Stimulated activated CD4-positive, alpha-beta T cell treated with anti-CD3 and anti-CD28 coated beads, Interleukin-2, amount 100 ng/mL, for 4 hours (primary cell): ENCODE measurements at regions not wholly inside any gene's neighbourhood (a gene's known extent, or its start where the extent isn't known, plus 50 kb on each side); places are given as distances from the start of the nearest gene placed in this dataset.

Experiments used
- DNase-seq: peaks from one replicate; pipeline ENCODE4 v3.0.0-alpha.2; 2020; ENCODE audit warnings: low read depth

DNA sequence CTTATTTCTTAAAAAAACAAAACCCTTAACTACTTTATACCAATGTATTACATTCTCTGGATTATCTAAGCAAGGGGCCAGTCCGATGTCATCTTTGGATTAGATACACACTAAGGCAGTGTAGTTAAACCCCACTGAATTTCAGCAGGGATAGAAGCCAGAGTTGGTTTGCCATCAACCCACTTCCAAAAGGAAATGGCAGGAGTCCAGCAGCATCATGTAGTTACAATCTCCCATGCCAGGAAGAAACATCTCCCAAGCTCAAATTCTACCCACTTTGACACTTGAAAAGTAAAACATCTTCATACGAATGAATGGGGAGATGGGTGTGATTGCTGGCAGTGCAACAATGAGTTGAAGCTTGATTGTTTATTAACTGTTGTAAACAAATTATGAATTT is 203.5 kb upstream of the PLXNC1 start:
- DNase-seq = no peak

DNA sequence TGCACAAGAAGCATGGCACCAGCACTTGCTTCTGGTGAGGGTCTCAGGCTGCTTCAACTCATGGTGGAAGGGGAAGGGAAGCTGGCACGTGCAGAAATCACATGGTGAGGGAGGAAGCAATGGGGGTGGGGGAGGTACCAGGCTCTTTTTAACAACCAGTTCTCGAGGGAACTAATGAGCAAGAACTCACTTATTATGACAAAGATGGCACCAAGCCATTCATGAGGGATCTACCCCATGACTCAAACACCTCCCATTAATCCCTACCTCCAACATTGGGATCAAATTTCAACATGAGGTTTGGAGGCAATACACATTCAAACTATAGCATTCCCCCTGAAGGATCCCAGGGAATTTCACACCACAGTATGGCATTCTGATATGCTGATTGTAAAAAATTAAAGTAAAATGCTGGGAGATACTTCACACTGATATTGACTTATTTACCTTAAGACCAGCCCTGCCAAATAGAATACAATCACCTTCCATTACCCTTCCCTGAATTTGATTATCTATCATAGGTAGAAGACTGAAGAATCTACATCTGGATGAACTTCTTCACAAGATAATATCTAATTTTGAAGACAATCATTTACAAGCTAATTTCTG is 201.7 kb upstream of the PLXNC1 start:
- no peak for DNase-seq

DNA sequence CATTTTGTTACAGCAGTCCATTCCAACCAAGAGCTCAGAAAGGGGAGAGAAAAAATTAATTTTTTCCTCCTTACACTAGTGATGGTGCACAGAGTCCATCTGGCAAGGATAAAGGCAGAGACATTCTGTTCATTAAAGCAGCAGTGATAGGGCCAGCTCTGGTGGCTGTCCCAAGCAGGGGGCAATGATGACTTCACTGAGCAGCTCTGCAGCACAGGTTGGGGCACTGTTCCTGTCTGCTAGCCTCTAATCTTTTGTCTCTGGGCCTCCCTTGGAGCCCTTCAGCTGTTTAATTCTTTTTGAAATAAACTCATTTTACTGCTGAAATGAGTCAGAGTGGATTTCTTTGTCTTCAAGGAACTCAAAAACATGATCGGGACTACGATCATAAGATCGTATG is 200.9 kb upstream of the PLXNC1 start:
- no peak for DNase-seq

DNA sequence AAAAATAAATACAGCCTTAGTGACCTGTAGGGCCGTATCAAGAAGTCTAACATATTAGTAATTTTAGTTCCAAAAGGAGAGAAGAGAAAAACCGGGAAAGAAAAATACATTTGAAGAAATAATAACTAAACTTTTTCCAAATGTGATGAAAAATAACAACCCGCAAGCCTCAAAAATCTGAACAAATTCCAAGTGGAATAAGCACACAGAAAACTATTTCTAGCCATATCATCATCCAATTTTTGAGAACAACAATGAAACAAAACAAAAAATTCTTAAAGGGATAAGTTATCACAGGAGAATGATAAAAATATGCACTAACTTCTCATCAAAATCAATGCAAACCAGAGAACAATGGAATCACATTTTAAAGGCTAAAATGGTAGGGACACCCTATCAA is 198.1 kb upstream of the PLXNC1 start:
- DNase-seq = no peak

DNA sequence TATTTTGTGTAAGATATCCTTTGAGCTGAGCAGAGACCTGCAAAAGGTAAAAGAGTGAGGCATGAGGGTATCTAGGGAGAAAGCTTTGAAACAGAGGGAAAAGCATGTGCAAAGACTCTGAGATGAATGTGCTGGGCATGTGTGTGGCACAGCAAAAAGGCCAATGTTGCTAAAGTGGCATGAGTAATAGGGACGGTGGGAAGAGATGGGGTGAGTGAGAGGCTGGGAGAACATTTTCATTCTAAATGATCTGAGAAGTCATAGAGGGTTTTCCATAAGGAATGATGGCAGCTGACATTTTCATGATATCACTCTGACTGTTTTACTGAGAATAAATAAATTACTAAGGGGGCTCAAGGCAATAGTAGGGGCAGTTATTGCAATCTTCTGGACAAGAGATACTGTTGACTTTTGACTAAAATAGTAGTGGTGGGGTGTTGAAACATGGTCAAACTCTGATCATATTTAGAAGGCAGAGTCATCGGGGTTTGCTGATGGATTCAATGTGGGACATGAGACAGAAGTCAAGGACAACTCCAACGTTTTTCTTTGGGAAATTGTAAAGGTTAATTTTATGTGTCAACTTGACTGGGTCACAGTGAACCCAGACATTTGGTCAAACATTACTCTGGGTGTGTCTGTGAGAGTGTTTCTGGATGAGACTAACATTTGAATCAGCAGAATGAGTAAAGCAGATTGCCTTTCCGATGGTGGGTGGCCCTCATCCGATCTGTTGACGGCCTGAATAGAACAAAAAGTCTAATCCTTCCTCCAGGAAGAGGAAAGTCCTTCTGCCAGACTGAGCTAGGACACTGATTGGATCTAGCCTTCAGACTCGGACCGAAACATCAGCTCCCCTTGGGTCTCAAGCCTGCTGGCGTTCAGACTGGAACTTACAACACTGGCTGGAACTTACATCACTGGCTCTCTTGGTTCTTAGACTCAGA is 193.9 kb upstream of the PLXNC1 start:
- no peak for DNase-seq

DNA sequence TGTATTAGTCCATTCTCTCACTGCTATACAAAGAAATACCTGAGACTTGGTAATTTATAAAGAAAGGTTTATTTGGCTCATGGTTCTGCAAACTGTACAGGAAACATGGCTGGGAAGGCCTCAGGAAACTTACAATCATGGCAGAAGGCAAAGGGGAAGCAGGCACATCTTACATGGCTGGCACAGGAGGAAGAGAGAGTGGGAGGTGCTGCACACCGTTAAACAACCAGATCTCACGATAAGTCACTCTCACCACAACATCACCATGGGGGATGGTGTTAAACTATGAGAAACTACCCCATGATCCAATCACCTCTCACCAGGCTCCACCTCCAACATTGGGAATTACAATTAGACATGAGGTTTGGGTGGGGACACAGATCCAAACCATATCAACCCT is 191.8 kb upstream of the PLXNC1 start:
- DNase-seq = no peak

DNA sequence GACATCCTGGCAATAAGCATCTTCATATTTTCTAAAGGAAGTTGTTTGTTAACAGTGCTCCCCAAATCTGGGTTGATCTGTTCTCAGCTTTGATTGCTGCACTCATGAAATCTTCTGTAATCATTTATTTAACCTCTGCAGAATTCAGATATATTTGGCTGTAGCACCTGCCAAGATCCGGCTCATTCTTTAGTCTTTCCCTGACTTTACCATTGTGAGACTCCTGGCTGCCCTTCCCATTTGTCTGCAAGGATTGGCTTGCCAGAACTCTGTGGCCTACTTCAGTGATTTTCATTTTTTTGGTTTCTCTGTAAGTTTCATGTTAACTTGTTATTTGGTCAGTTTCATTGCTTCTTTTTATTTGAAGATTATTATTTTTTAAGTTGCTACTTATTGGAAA is 191.2 kb upstream of the PLXNC1 start:
- no peak for DNase-seq

DNA sequence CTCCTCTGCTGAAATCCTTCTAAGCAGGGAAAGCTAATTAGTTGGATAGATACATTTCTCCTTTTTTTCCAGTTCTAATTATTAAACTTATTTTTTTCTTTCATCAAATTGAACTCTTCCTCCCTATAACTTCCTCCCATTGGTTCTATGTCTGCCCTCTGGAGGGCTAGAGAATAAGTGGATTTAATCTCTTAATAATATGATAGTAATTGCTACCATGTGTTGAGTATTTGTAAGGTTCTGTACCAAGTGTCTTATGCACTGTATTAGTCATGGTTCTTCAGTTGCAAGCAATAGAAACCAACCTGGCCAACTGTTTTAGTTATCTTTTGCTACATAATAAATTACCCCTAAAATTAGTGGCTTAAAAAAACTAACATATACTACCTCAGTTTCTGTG is 190.5 kb upstream of the PLXNC1 start:
- no peak for DNase-seq

DNA sequence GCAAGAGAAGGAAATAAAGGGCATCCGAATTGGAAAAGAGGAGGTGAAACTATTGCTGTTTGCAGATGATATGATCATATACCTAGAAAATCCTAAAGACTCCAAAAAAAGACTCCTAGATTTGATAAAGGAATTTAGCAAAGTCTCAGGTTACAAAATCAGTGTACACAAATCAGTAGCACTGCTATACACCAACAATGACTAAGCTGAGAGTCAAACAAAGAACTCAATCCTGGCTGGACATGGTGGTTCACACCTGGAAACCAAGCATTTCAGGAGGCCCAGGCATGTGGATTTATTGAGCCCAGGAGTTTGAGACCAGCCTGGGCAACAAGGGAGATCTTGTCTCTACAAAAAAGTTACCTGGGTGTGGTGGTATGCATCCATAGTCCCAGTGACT is 188.7 kb upstream of the PLXNC1 start:
- DNase-seq = no peak

DNA sequence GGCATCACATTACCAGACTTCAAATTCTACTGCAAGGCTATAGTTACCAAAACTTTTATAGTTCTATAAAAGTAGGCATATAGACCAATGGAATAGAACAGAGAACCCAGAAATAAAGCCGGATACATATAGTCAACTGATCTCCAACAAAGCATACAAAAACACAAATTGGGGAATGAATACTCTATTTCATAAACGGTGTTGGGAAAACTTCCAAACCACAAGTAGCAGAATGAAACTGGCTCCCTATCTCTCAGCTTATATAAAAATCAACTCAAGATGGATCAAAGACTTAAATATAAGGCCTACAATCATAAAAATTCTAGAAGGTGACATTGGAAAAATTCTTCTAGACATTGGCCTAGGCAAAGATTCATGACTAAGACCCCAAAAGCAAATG is 187.9 kb upstream of the PLXNC1 start:
- DNase-seq = no peak

DNA sequence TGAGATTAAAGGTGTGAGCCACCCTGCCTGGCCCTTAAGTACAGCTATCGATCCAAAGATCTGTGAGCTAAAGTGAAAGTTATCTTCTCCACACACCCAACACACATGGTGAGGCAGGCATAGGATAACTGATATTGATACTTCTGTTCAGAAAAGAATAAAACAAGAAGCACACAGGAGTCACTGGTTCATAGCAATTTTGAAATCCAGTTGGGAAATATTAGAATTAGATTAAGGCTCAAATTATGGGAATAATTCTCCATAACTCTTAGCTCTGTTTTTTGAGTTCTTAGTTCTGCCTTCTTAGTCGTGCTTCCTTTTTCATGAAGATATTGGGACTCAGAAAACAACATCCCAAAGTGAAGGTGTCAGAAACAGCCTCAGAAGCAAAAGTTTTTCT is 186.0 kb upstream of the PLXNC1 start:
- no peak for DNase-seq

DNA sequence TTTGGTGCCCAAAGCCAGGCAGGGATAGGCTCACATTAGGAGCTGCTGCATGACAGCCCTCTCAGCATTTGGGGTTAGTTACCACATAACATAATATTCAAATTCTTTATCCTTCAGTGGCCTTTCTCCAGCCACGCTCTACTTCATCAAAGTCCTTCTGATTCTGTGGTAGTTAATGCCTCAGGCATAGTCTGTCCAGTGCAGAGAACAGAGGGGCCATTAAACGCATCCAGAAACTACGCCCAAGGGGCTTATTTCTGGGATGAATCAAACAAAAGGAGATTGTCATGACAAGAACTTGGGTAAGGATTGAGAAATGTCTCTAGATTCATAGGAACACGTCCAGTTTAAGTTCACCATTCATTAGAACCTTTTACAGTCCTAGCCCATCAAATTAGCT is 183.4 kb upstream of the PLXNC1 start:
- no peak for DNase-seq

DNA sequence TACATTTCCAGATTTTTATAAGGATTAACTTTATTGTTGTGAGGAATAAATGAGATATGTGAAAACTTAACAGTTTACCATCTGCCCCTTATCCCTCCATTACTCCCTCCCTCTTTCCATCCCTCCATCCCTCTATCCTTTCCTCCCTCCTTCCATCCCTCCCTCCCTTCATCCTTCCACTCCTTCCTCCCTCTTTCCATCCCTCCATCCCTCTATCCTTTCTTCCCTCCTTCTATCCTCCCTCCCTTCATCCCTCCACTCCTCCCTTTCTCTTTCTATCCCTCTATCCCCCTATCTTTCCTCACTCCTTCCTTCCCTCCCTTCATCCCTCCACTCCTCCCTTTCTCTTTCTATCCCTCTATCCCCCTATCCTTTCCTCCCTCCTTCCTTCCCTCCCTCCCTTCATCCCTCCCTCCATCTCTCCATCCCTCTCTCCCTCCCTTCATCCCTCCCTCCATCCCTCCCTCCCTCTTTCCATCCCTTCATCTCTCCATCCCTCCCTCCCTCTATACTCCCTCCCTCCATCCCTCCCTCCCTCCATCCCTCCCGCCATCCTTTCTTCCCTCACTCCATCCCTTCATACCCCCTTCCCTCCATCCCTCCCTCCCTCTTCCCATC is 181.8 kb upstream of the PLXNC1 start:
- no peak for DNase-seq

DNA sequence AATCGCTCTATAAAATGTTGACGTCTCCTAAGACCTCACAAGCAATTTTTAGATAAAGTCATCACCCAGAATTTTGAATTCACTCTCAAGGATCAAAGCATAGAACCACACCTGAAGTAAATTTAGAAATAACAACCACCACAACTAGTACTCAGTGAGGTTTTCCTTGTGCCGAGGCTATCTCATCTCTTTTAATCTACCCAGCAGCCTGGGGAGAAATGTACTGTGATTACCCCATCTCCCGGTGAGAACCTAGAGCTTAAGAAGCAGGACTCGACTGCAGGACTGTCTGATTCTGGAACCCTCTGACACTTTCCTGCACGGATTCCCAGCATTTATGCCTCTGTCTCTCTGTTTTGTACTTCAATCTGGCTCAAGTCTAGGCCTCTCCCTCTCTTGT is 180.9 kb upstream of the PLXNC1 start:
- no peak for DNase-seq

DNA sequence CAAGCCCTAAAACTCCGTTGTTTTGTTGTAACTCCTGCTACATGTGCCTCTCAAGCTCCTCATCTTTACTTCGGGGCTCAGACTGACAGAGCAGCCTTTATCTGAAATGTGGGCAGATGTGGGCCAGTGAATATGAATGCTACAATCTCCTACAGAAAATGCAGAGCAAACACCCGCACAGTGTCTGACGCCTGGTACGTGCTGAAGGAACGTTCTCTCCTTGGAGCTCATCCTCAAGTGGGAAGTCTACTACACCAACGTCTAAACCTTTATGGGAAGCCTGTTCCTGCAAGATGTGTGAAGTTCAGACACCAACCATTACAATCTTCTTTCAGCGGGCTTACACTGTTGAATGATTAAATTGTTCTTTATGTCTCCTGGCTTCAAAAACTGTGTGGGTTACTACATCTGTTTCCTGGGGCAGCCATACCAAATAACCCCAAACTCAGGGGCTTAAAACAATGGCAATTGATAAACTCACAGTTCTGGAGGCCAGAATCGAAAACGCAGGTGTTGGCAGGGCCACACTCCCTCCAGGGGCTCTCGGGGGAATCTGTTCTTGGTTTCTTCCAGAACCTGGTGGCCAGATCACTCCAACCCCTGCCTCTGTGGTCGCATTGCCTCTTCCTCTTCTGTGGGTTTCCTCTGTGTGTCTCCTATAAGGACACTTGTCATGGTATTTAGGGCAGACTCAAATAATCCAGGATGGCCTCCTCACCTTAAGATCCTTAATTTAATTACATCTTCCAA is 179.7 kb upstream of the PLXNC1 start:
- DNase-seq = no peak

DNA sequence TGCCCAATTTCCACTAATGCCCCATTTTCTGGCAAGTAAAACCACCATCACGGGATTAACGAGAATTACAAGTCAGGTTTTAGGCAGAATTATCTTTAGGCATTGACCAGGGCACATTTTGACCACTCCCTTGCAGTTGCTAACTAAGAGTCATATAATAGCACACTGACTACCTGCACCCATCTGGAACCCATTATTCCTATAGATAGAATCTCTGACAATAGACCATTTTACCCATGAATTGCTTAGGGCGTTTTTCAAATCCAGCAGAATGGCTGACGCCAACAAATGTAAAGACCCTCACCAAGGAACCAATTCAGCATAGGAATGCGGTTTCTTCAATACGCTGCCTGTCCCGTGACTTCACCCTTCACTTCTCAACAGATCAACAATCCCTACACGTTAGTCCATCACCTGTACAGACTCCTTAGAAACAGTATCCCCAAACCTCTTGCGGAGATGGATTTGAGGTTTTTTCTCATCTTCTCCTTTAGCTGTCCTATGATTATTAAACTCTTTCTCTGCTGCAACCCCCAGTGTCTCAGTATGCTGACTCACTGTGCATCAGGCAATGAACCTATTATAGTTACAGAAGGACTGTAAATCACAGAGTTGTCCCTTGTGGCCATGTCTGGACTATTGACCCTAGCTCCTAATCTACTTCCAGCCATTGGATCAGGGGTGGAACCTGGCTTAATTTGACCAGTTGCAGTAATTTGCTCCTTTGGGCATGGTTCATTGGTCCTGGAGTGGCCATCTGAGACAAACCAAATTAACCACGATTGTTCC is 177.3 kb upstream of the PLXNC1 start:
- DNase-seq = no peak

DNA sequence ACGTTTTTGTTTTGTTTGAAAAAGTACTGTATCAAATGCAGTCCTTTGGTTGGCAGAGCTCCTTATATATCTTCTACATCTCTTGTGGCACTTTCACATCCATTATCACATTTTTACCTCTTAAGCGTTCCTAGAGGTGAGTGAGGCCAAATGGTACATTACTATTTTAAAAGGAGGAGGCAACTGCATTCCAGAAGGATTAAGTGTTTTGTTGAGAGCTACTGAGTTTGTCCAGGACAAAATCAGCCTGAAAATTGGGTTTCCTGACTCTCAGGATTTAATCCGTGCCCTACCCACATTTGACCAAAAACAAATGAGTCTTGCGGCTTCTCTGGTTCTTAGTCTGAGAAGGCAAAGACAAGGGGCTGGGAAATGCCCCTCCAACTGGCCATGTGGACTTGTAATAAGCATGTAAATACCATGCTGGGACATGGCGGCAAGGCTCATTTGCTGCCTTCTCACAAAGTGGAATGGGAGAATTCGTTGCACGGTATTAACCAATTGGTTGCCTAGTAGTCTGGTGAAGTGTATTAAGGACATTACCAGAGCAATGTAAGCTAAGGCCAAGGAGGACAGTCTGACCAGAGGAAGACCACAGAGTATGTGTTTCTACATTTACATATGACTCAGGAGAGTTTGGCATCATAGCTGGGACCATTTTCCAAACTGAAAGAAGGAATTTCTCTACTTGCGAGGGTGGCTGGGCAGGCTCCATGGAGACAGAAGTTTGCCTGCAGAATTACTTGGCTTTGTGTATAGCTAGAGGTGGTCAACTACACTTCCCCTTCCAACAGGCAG is 175.8 kb upstream of the PLXNC1 start:
- no peak for DNase-seq

DNA sequence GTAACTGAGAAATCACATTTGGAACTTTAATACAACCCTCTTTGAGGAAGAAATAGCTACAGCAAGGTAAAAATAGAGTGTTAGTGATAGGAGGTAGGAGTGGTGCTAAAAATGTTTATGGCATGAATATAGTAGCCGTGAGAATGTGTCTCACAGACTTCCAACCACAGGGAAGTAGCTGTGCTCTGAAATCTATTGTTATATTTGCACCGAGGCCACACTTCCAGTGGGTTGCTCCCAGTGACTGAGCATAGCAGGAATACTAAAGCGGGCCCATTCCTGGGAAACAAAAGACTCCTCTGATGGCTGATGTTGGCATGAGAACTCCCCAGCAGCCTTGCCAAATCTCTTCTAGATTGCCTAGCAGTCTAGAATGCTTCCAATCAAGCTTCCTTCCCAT is 174.1 kb upstream of the PLXNC1 start:
- no peak for DNase-seq

DNA sequence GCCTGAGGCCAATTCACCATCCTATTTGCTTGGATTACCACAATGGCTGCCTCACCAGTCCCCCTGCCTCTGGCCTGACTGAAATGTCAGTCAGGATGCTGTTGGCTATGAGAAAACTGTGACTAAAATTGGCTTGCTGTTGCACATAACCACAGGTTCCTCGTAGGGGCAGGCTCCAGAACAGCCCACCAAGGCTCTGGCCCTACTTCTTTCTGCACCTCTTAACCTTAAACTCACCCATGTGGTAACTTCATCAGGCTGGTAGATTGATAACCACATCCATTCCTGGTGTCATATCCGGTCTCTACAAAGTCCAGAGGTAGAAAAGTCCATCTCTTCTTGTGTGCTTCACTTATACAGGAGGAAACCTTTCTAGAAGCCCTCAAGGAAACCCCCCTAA is 172.4 kb upstream of the PLXNC1 start:
- no peak for DNase-seq

DNA sequence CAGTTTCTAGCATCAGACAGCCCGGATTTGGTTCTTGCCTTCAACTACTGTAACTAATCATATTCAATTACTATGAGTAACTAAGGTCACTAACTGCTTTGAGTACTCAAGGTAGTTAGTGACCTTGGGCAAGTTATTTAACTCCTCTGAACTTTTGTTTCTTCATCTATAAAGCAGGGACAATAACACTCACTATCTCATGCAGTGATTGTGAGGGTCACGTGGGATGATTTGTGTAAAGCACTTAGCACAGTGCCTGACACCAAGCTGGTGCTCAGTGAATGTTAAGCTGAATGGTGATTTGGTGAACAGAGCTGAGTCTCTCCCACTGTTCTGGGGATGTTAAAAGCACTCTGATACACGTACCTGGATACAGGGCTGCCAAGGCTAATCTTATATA is 171.3 kb upstream of the PLXNC1 start:
- no peak for DNase-seq

DNA sequence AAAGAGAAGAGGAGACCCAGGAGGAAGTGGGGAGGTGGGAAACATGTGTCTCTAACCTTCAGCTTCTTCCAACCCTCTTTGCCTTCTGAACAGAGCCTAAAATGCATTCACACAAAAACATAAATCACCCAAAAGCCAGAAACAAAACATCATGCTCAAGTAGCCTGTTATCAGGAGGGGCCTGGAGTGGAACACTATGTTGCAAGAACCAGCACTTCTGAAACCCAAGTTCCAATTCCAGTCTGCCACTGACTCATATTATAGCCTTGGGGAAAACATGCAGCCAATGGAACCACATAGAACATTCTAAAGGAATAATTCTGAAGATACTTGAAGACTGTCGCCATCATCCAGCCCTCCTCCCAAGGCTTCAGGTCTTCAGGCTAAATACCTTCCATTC is 169.8 kb upstream of the PLXNC1 start:
- no peak for DNase-seq
